Caco-2 (cell line): ENCODE measurements at regions not wholly inside any gene's neighbourhood (a gene's known extent, or its start where the extent isn't known, plus 50 kb on each side); places are given as distances from the start of the nearest gene placed in this dataset.

Experiments used
- BruUV-seq: library from RNA; stranded (reverse); fragments of 400-500 nt; replicated peaks from 2 replicates; lab custom pipeline; 2021; lab: Mats Ljungman, UMichigan
- CTCF ChIA-PET: fragments of 300-600 bp; sonication (Branson Sonifier 250); formaldehyde crosslinking; loops from one replicate; lab custom pipeline; 2022; ENCODE audit warnings: antibody characterized with exemption; lab: Charles Lee
- POLR2A ChIA-PET: fragments of 300-600 bp; sonication (Branson Sonifier 250); formaldehyde crosslinking; loops from one replicate; lab custom pipeline; 2022; ENCODE audit warnings: antibody characterized with exemption; lab: Charles Lee
- DNase-seq, 2 experiments: peaks; one replicate each; pipeline versions ENCODE4 v3.0.0 to v3.0.0-alpha.2; 2020 to 2022
- H3K27me3 ChIP-seq: replicated peaks from 2 replicates; pipeline ENCODE4 v1.6.0; 2011; ENCODE audit warnings: low read length; ENCODE audit not compliant: control insufficient read depth, insufficient read depth
- H3K36me3 ChIP-seq: 2 replicates; pipeline ENCODE4 v1.5.1; 2011; ENCODE audit warnings: low read length; ENCODE audit not compliant: control insufficient read depth, insufficient read depth
- H3K4me1 ChIP-seq: fragments of 250-450 bp; sonication (Bioruptor Pico); 2 replicates; pipeline ENCODE4 v1.5.1; 2020; ENCODE audit warnings: mild to moderate bottlenecking
- H3K4me3 ChIP-seq: 2 replicates; pipeline ENCODE4 v1.5.1; 2011; ENCODE audit warnings: low read depth, mild to moderate bottlenecking, control low read depth, low read length
- H3K9me3 ChIP-seq: fragments of 250-450 bp; sonication (Bioruptor Pico); 2 replicates; pipeline ENCODE4 v1.5.1; 2020; ENCODE audit warnings: mild to moderate bottlenecking, moderate library complexity
- H3K27ac Mint-ChIP-seq: one replicate; pipeline ENCODE4 v1.8.0; 2022; ENCODE audit warnings: mixed read lengths; ENCODE audit not compliant: unreplicated experiment
- H3K27me3 Mint-ChIP-seq: one replicate; pipeline ENCODE4 v1.8.0; 2022; ENCODE audit warnings: mixed read lengths; ENCODE audit not compliant: insufficient read depth, unreplicated experiment
- H3K36me3 Mint-ChIP-seq: one replicate; pipeline ENCODE4 v1.8.0; 2022; ENCODE audit warnings: mild to moderate bottlenecking, mixed read lengths; ENCODE audit not compliant: insufficient read depth, unreplicated experiment
- H3K4me1 Mint-ChIP-seq: one replicate; pipeline ENCODE4 v1.8.0; 2022; ENCODE audit warnings: low read depth, mixed read lengths; ENCODE audit not compliant: unreplicated experiment
- H3K4me3 Mint-ChIP-seq: one replicate; pipeline ENCODE4 v1.8.0; 2022; ENCODE audit warnings: mild to moderate bottlenecking, moderate library complexity, mixed read lengths; ENCODE audit not compliant: unreplicated experiment
- H3K9me3 Mint-ChIP-seq: one replicate; pipeline ENCODE4 v1.8.0; 2022; ENCODE audit warnings: mixed read lengths; ENCODE audit not compliant: unreplicated experiment
- CTCF ChIP-seq, 2 experiments: fragments of 200-600 bp in 1 of 2; IDR thresholded peaks; 1 replicate in 1 of 2; 2 replicates in 1 of 2; pipeline versions ENCODE4 v1.5.1 to v1.8.0; 2011 to 2022; ENCODE audit warnings: antibody characterized with exemption in 1 of 2, control low read depth in 1 of 2, inconsistent platforms in 1 of 2, low read depth in 1 of 2, low read length in 1 of 2, mild to moderate bottlenecking in 1 of 2, moderate library complexity in 1 of 2; ENCODE audit not compliant: insufficient read depth in 1 of 2, severe bottlenecking in 1 of 2, unreplicated experiment in 1 of 2
- intact Hi-C: fragments of 100-400 bp; cut with micrococcal nuclease; formaldehyde crosslinking; loops from one replicate; pipeline ENCODE4 v1.10.0; 2022; ENCODE audit not compliant: unreplicated experiment

- no TSS peak for BruUV-seq
- DNase-seq = no peak
- Histone ChIP-seq H3K4me1 (no peaks in the 10 kb centered on the region), H3K36me3 (no peaks in the 10 kb centered on the region), H3K9me3 (no peaks in the 10 kb centered on the region; the same call in 1 of the 2 replicates), H3K27me3 (no peaks in the 10 kb centered on the region; the same call in 1 of the 2 replicates), H3K4me3 (no peak overlapping the region)
- ChIA-PET CTCF (no interaction called here), POLR2A (no interaction called here)
- H3K27me3 Mint-ChIP-seq = peaks cover 35% of the 10 kb centered on the region
- TF ChIP-seq CTCF (IDR thresholded peaks at IDR 0.05; ENCODE audit: insufficient read depth in 1 of 2, low read depth in 1 of 2, low read length in 1 of 2, severe bottlenecking in 1 of 2, unreplicated experiment in 1 of 2) = no peak
- intact Hi-C loops = no loop called here
- no peak overlapping the region for H3K4me3 Mint-ChIP-seq
- no peaks in the 10 kb centered on the region for H3K9me3 Mint-ChIP-seq
- no peaks in the 10 kb centered on the region for H3K36me3 Mint-ChIP-seq
- no peaks in the 10 kb centered on the region for H3K4me1 Mint-ChIP-seq
- no peak overlapping the region for H3K27ac Mint-ChIP-seq
These were observed 58.7 kb upstream of the CCND2 start for GRCh38 chr12:4214877-4215228.

- Mint-ChIP-seq H3K9me3 (no peaks in the 10 kb centered on the region), H3K4me3 (no peak overlapping the region), H3K27me3 (peaks cover 37% of the 10 kb centered on the region), H3K27ac (no peak overlapping the region), H3K36me3 (no peaks in the 10 kb centered on the region), H3K4me1 (no peaks in the 10 kb centered on the region)
- ChIA-PET CTCF (interaction anchor here (0.6 kb wide), 1 partner anchor 95 kb away, joined by 3 read pairs; no protein-coding TSS in a partner anchor), POLR2A (no interaction called here)
- intact Hi-C loops = no loop called here
- no peak overlapping the region for H3K4me3 ChIP-seq
- H3K27me3 ChIP-seq = no peaks in the 10 kb centered on the region; the same call in 1 of the 2 replicates
- H3K36me3 ChIP-seq = no peaks in the 10 kb centered on the region
- BruUV-seq = no TSS peak
- DNase-seq = no peak
- H3K4me1 ChIP-seq = no peaks in the 10 kb centered on the region
- no peaks in the 10 kb centered on the region; the same call in 1 of the 2 replicates for H3K9me3 ChIP-seq
- no peak for TF ChIP-seq CTCF (IDR thresholded peaks at IDR 0.05; ENCODE audit: insufficient read depth in 1 of 2, low read depth in 1 of 2, low read length in 1 of 2, severe bottlenecking in 1 of 2, unreplicated experiment in 1 of 2)
These were observed 60.1 kb upstream of the CCND2 start for GRCh38 chr12:4213471-4213870.

- CTCF ChIA-PET = no interaction called here
- H3K4me3 ChIP-seq = no peak overlapping the region
- no peak overlapping the region for H3K27ac Mint-ChIP-seq
- H3K36me3 ChIP-seq = no peaks in the 10 kb centered on the region
- no peaks in the 10 kb centered on the region; the same call in 1 of the 2 replicates for H3K9me3 ChIP-seq
- H3K9me3 Mint-ChIP-seq = no peaks in the 10 kb centered on the region
- H3K4me3 Mint-ChIP-seq = no peak overlapping the region
- TF ChIP-seq CTCF (IDR thresholded peaks at IDR 0.05; ENCODE audit: insufficient read depth in 1 of 2, low read depth in 1 of 2, low read length in 1 of 2, severe bottlenecking in 1 of 2, unreplicated experiment in 1 of 2) = no peak
- H3K27me3 ChIP-seq = no peaks in the 10 kb centered on the region; the same call in 1 of the 2 replicates
- no peaks in the 10 kb centered on the region for H3K36me3 Mint-ChIP-seq
- POLR2A ChIA-PET = no interaction called here
- H3K4me1 ChIP-seq = no peaks in the 10 kb centered on the region
- no peaks in the 10 kb centered on the region for H3K4me1 Mint-ChIP-seq
- peaks cover 37% of the 10 kb centered on the region for H3K27me3 Mint-ChIP-seq
- no peak for DNase-seq
- BruUV-seq = no TSS peak
- intact Hi-C loops = no loop called here
These were observed 60.7 kb upstream of the CCND2 start for GRCh38 chr12:4212845-4213244.
